ENCODE measurements at regions not wholly inside any gene's neighbourhood (a gene's known extent, or its start where the extent isn't known, plus 50 kb on each side); places are given as distances from the start of the nearest gene placed in this dataset.

DNA sequence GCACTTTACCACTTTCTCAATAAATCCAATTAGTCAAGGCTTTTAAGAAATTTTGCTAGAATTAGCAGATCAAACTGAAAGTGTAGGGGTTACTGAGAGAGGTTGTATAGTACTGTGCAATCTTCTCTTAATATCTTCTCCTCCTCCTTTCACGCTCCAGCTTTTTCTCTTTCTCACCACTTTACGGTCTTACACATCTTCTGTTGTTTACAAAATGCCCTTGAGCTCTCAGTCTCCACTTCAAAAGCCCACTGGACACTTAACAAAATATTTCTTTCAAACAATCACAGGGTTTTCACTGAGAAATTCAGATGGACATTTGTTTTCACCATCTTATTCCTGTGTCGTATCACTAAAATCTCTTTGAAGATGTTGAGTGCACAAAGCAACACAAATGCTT is 678.2 kb downstream of the ADGRL2 start:
- WGBS, 2 donors (ENCODE audit: extremely low coverage in 2 of 2, insufficient read length in 2 of 2, insufficient replicate concordance in 1 of 2), result no CpG with 5 or more reads among the region's 3 CpGs
- Histone ChIP-seq H4K91ac (ENCODE audit: low read depth, low read length, poor library complexity) (no peak overlapping the region), H3K23ac (ENCODE audit: low read depth, low read length, poor library complexity) (no peak overlapping the region)

GRCh38 chr1:82472489-82473131 is 671.9 kb downstream of the ADGRL2 start:
- no peak overlapping the region for H3K14ac ChIP-seq (ENCODE audit: low read length)
- no peak overlapping the region for H3K4ac ChIP-seq (ENCODE audit: low read length)
- H3K79me1 ChIP-seq (ENCODE audit: low read depth, low read length), result no peaks in the 10 kb centered on the region
- H3K9ac ChIP-seq (ENCODE audit: low read depth, low read length, poor library complexity), result no peak overlapping the region
- H3K18ac ChIP-seq (ENCODE audit: low read length), result no peak overlapping the region
- no peak overlapping the region for H2AFZ ChIP-seq (ENCODE audit: low read length)
- no peaks in the 10 kb centered on the region for H3K4me1 ChIP-seq (ENCODE audit: control insufficient read depth in 2 of 2, insufficient read depth in 1 of 2, low read depth in 1 of 2, low read length in 2 of 2)
- H2BK120ac ChIP-seq (ENCODE audit: low read depth, low read length), result no peak overlapping the region
- no peak overlapping the region for H3K4me2 ChIP-seq (ENCODE audit: insufficient read depth, low read length, poor library complexity, severe bottlenecking)
- WGBS, 2 donors (ENCODE audit: extremely low coverage in 2 of 2, insufficient read length in 2 of 2, insufficient replicate concordance in 1 of 2), result no CpG with 5 or more reads among the region's 2 CpGs
- DNase-seq (ENCODE audit: low spot score), result no peak
- H4K91ac ChIP-seq (ENCODE audit: low read depth, low read length, poor library complexity), result no peak overlapping the region
- H3K36me3 ChIP-seq (replicated peaks in 1 of 2; ENCODE audit: control insufficient read depth in 2 of 2, insufficient read depth in 2 of 2, low read length in 2 of 2), result no peaks in the 10 kb centered on the region
- H3K27me3 ChIP-seq (ENCODE audit: control insufficient read depth in 3 of 3, insufficient read depth in 3 of 3, low read depth in 1 of 3, low read length in 3 of 3), result no peaks in the 10 kb centered on the region
- H2AK5ac ChIP-seq (ENCODE audit: low read depth, low read length), result no peak overlapping the region
- no peak overlapping the region for H4K8ac ChIP-seq (ENCODE audit: low read depth, low read length)
- H3K4me3 ChIP-seq (ENCODE audit: low read length in 2 of 2), result no peak overlapping the region
- no peak overlapping the region for H2BK15ac ChIP-seq (ENCODE audit: low read length)
- no peak overlapping the region for H2BK12ac ChIP-seq (ENCODE audit: low read length)
- no peak overlapping the region for H3K27ac ChIP-seq (replicated peaks; ENCODE audit: low read length)
- H3K23ac ChIP-seq (ENCODE audit: low read depth, low read length, poor library complexity), result no peak overlapping the region
- peaks cover 0 to 13% of the 10 kb centered on the region in 2 donors for H3K9me3 ChIP-seq (replicated peaks in 1 of 2; ENCODE audit: control insufficient read depth in 2 of 2, insufficient read depth in 1 of 2, low read depth in 1 of 2, low read length in 2 of 2)
- H2BK5ac ChIP-seq (ENCODE audit: low read length), result no peak overlapping the region

More for the DNA sequence above, 678.2 kb downstream of the ADGRL2 start:
- Histone ChIP-seq H4K8ac (ENCODE audit: low read depth, low read length) (no peak overlapping the region), H3K36me3 (replicated peaks in 1 of 2; ENCODE audit: control insufficient read depth in 2 of 2, insufficient read depth in 2 of 2, low read length in 2 of 2) (no peaks in the 10 kb centered on the region), H3K79me1 (ENCODE audit: low read depth, low read length) (no peaks in the 10 kb centered on the region), H2BK120ac (ENCODE audit: low read depth, low read length) (no peak overlapping the region), H3K27ac (replicated peaks; ENCODE audit: low read length) (no peak overlapping the region), H2BK15ac (ENCODE audit: low read length) (no peak overlapping the region), H2BK5ac (ENCODE audit: low read length) (no peak overlapping the region), H3K14ac (ENCODE audit: low read length) (no peak overlapping the region), H3K9me3 (replicated peaks in 1 of 2; ENCODE audit: control insufficient read depth in 2 of 2, insufficient read depth in 1 of 2, low read depth in 1 of 2, low read length in 2 of 2) (peaks cover 0 to 13% of the 10 kb centered on the region in 2 donors), H3K4ac (ENCODE audit: low read length) (no peak overlapping the region), H3K9ac (ENCODE audit: low read depth, low read length, poor library complexity) (no peak overlapping the region), H3K27me3 (ENCODE audit: control insufficient read depth in 3 of 3, insufficient read depth in 3 of 3, low read depth in 1 of 3, low read length in 3 of 3) (no peaks in the 10 kb centered on the region), H2AK5ac (ENCODE audit: low read depth, low read length) (no peak overlapping the region), H2BK12ac (ENCODE audit: low read length) (no peak overlapping the region), H3K18ac (ENCODE audit: low read length) (no peak overlapping the region), H3K4me3 (ENCODE audit: low read length in 2 of 2) (no peak overlapping the region), H2AFZ (ENCODE audit: low read length) (peak overlapping the region; percentile 3), H3K4me1 (ENCODE audit: control insufficient read depth in 2 of 2, insufficient read depth in 1 of 2, low read depth in 1 of 2, low read length in 2 of 2) (no peaks in the 10 kb centered on the region), H3K4me2 (ENCODE audit: insufficient read depth, low read length, poor library complexity, severe bottlenecking) (no peak overlapping the region)
- DNase-seq (ENCODE audit: low spot score), result no peak

DNA sequence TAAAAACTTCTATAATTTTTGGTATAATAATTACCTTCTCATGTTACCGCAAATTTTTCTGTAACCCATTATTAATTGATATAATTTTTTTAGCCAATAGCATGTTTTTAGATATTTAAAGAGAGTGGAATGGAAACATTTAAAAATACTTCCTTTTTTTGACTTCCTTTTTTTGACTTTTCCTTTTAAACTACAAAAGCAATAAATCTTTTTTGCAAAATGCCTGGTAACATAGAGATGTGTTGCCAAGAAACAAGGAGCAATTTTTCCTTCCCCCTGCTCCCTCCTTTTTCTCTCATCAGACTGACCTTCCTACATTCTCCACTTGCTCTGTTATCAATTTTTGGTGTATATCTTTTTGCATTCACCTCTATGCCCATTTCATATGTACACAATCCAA is 666.2 kb downstream of the ADGRL2 start:
- Histone ChIP-seq H2BK12ac (ENCODE audit: low read length) (no peak overlapping the region), H2BK5ac (ENCODE audit: low read length) (no peak overlapping the region), H3K36me3 (replicated peaks in 1 of 2; ENCODE audit: control insufficient read depth in 2 of 2, insufficient read depth in 2 of 2, low read length in 2 of 2) (no peaks in the 10 kb centered on the region), H3K27ac (replicated peaks; ENCODE audit: low read length) (no peak overlapping the region), H3K9me3 (replicated peaks in 1 of 2; ENCODE audit: control insufficient read depth in 2 of 2, insufficient read depth in 1 of 2, low read depth in 1 of 2, low read length in 2 of 2) (no peaks in the 10 kb centered on the region), H2AFZ (ENCODE audit: low read length) (no peak overlapping the region), H2AK5ac (ENCODE audit: low read depth, low read length) (no peak overlapping the region), H3K79me1 (ENCODE audit: low read depth, low read length) (no peaks in the 10 kb centered on the region), H2BK120ac (ENCODE audit: low read depth, low read length) (no peak overlapping the region), H4K91ac (ENCODE audit: low read depth, low read length, poor library complexity) (no peak overlapping the region), H3K4me3 (ENCODE audit: low read length in 2 of 2) (no peak overlapping the region), H3K18ac (ENCODE audit: low read length) (no peak overlapping the region), H3K4ac (ENCODE audit: low read length) (no peak overlapping the region), H4K8ac (ENCODE audit: low read depth, low read length) (no peak overlapping the region), H3K14ac (ENCODE audit: low read length) (no peak overlapping the region), H2BK15ac (ENCODE audit: low read length) (no peak overlapping the region), H3K4me1 (ENCODE audit: control insufficient read depth in 2 of 2, insufficient read depth in 1 of 2, low read depth in 1 of 2, low read length in 2 of 2) (peaks cover 0 to 13% of the 10 kb centered on the region in 2 donors), H3K4me2 (ENCODE audit: insufficient read depth, low read length, poor library complexity, severe bottlenecking) (no peak overlapping the region), H3K27me3 (ENCODE audit: control insufficient read depth in 3 of 3, insufficient read depth in 3 of 3, low read depth in 1 of 3, low read length in 3 of 3) (no peaks in the 10 kb centered on the region), H3K23ac (ENCODE audit: low read depth, low read length, poor library complexity) (no peak overlapping the region), H3K9ac (ENCODE audit: low read depth, low read length, poor library complexity) (no peak overlapping the region)
- no peak for DNase-seq (ENCODE audit: low spot score)
- WGBS, 2 donors (ENCODE audit: extremely low coverage in 2 of 2, insufficient read length in 2 of 2, insufficient replicate concordance in 1 of 2), result no CpG with 5 or more reads among the region's 1 CpG

- Histone ChIP-seq H2BK5ac (ENCODE audit: low read length) (no peak overlapping the region), H2BK120ac (ENCODE audit: low read depth, low read length) (no peak overlapping the region), H3K27ac (replicated peaks; ENCODE audit: low read length) (no peak overlapping the region), H3K14ac (ENCODE audit: low read length) (no peak overlapping the region), H3K9ac (ENCODE audit: low read depth, low read length, poor library complexity) (no peak overlapping the region), H3K23ac (ENCODE audit: low read depth, low read length, poor library complexity) (no peak overlapping the region), H3K27me3 (ENCODE audit: control insufficient read depth in 3 of 3, insufficient read depth in 3 of 3, low read depth in 1 of 3, low read length in 3 of 3) (no peaks in the 10 kb centered on the region), H2BK12ac (ENCODE audit: low read length) (no peak overlapping the region), H2AFZ (ENCODE audit: low read length) (no peak overlapping the region), H3K4me2 (ENCODE audit: insufficient read depth, low read length, poor library complexity, severe bottlenecking) (no peak overlapping the region), H3K36me3 (replicated peaks in 1 of 2; ENCODE audit: control insufficient read depth in 2 of 2, insufficient read depth in 2 of 2, low read length in 2 of 2) (no peaks in the 10 kb centered on the region), H2BK15ac (ENCODE audit: low read length) (no peak overlapping the region), H3K18ac (ENCODE audit: low read length) (no peak overlapping the region), H4K8ac (ENCODE audit: low read depth, low read length) (no peak overlapping the region), H3K4me3 (ENCODE audit: low read length in 2 of 2) (no peak overlapping the region), H3K79me1 (ENCODE audit: low read depth, low read length) (no peaks in the 10 kb centered on the region), H3K4me1 (ENCODE audit: control insufficient read depth in 2 of 2, insufficient read depth in 1 of 2, low read depth in 1 of 2, low read length in 2 of 2) (peaks cover 0 to 13% of the 10 kb centered on the region in 2 donors), H3K9me3 (replicated peaks in 1 of 2; ENCODE audit: control insufficient read depth in 2 of 2, insufficient read depth in 1 of 2, low read depth in 1 of 2, low read length in 2 of 2) (no peaks in the 10 kb centered on the region), H2AK5ac (ENCODE audit: low read depth, low read length) (no peak overlapping the region), H4K91ac (ENCODE audit: low read depth, low read length, poor library complexity) (no peak overlapping the region), H3K4ac (ENCODE audit: low read length) (no peak overlapping the region)
- no peak for DNase-seq (ENCODE audit: low spot score)
Measured at GRCh38 chr1:82466416-82466815, 665.7 kb downstream of the ADGRL2 start.
